ENCODE measurements at regions not wholly inside any gene's neighbourhood (a gene's known extent, or its start where the extent isn't known, plus 50 kb on each side); places are given as distances from the start of the nearest gene placed in this dataset.

GRCh38 chr7:41492603-41493002 lies 210.3 kb downstream of the INHBA start:
- TF ChIP-seq, protein P1, sequence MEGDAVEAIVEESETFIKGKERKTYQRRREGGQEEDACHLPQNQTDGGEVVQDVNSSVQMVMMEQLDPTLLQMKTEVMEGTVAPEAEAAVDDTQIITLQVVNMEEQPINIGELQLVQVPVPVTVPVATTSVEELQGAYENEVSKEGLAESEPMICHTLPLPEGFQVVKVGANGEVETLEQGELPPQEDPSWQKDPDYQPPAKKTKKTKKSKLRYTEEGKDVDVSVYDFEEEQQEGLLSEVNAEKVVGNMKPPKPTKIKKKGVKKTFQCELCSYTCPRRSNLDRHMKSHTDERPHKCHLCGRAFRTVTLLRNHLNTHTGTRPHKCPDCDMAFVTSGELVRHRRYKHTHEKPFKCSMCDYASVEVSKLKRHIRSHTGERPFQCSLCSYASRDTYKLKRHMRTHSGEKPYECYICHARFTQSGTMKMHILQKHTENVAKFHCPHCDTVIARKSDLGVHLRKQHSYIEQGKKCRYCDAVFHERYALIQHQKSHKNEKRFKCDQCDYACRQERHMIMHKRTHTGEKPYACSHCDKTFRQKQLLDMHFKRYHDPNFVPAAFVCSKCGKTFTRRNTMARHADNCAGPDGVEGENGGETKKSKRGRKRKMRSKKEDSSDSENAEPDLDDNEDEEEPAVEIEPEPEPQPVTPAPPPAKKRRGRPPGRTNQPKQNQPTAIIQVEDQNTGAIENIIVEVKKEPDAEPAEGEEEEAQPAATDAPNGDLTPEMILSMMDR (IDR thresholded peaks at IDR 0.05; ENCODE audit: insufficient read depth, low read depth, low read length, missing control alignments) = no peak

DNA sequence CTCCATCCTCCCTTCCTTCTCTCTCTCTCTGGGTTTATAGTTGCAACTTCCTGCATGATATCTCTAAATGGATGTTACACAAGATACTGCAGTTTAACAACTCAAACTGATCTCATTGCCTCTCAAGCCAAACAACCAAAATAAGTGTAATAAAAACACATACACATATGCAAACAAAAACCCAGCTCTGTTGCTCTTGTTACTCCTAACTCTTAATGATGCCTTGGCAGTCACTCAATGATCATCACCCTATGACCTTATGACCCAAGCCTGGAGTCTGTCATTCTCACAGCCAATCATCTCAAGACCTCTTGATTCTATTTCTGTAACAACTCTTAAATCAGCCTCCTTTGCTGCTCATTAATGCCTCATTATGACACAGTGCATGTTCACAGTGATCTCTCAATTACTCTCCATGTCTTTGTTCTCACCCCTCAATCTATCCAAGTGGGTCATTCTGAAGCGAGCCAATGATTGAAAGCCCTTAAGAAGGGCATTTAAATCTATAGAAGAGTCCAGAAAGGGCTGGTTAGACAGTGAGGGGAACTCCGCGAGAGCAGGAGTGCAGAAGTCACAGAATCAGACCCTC lies 210.9 kb downstream of the INHBA start:
- TF ChIP-seq, protein P1 (IDR thresholded peaks at IDR 0.05; ENCODE audit: insufficient read depth, low read depth, low read length, missing control alignments) = no peak
- DNase-seq (ENCODE audit: low read depth) = no peak
- H3K4me3 ChIP-seq (ENCODE audit: low read length) = no peak overlapping the region

More at GRCh38 chr7:41492603-41493002, 210.3 kb downstream of the INHBA start:
- DNase-seq (ENCODE audit: low read depth) = no peak
- H3K4me3 ChIP-seq (ENCODE audit: low read length) = no peak overlapping the region

- TF ChIP-seq, protein P1 (IDR thresholded peaks at IDR 0.05; ENCODE audit: insufficient read depth, low read depth, low read length, missing control alignments) = no peak
- no peak overlapping the region for H3K4me3 ChIP-seq (ENCODE audit: low read length)
- no peak for DNase-seq (ENCODE audit: low read depth)
Measured at GRCh38 chr7:41491308-41491707, 211.6 kb downstream of the INHBA start.

- TF ChIP-seq, protein P1 (IDR thresholded peaks at IDR 0.05; ENCODE audit: insufficient read depth, low read depth, low read length, missing control alignments) = no peak
- no peak for DNase-seq (ENCODE audit: low read depth)
- H3K4me3 ChIP-seq (ENCODE audit: low read length) = no peak overlapping the region
Measured at GRCh38 chr7:41489885-41490284, 213.0 kb downstream of the INHBA start.

- H3K4me3 ChIP-seq (ENCODE audit: low read length) = no peak overlapping the region
- DNase-seq (ENCODE audit: low read depth) = no peak
- TF ChIP-seq, protein P1 (IDR thresholded peaks at IDR 0.05; ENCODE audit: insufficient read depth, low read depth, low read length, missing control alignments) = no peak
Measured at GRCh38 chr7:41487229-41487940, 215.5 kb downstream of the INHBA start.

DNA sequence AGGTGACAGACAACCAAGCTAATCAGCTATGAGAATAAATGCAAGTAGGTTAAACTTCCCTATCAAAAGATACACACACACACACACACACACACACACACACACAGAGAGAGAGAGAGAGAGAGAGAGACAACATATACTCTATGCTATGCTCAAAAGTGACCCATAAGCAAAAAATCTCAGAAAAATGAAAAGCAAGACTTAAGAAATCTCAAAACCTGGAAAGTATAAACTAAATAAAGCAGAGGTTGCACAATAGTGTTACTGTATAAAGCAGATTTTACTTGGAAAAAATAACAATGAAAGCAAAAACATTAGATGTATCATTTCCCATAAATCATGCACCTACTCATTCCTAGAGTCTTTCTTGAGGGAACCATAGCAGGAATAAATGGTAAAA lies 221.5 kb downstream of the INHBA start:
- TF ChIP-seq, protein P1 (IDR thresholded peaks at IDR 0.05; ENCODE audit: insufficient read depth, low read depth, low read length, missing control alignments) = no peak
- DNase-seq (ENCODE audit: low read depth) = no peak
- H3K4me3 ChIP-seq (ENCODE audit: low read length) = no peak overlapping the region

DNA sequence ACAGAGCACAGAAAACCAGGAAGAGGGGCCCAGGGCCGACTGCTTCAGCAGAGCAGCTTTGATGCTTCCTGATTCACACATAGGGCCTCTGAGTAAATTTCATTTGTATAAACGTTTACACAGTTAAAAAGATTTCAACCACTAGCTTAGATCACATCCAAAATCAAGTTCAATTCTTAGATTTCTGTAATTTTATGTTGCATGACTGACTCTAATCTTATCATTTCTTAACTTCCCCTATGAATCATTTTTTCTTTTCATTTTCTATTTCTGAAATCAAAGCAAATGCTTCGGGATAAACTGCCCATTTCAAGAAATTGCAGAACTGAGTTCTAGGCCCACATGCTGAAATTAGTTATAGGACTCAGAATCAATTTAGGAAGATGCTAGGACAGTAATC lies 224.7 kb downstream of the INHBA start:
- TF ChIP-seq, protein P1 (IDR thresholded peaks at IDR 0.05; ENCODE audit: insufficient read depth, low read depth, low read length, missing control alignments) = no peak
- no peak for DNase-seq (ENCODE audit: low read depth)
- no peak overlapping the region for H3K4me3 ChIP-seq (ENCODE audit: low read length)
